ENCODE measurements at regions not wholly inside any gene's neighbourhood (a gene's known extent, or its start where the extent isn't known, plus 50 kb on each side); places are given as distances from the start of the nearest gene placed in this dataset.
A peak's percentile ranks its signal among the peaks of the same experiment; 100 is the strongest.

DNA sequence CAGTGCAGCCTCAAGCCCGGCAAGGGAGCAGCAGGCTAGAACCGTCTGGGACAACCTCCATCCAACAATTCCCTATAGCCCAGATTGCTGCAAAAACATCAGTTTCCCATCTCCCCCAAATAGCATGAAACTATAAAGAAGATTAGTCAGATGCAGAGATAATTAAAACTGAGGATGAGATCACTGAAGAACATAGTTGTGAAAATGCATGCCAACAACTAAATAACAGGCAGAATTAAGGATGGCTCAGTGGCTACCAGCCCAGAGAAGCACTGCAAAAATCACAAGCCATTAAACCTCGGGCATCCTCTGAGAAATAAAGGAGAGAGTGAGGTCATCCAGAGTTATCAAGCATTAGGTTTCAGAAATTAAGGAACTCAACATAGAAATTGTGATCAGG lies 427.1 kb downstream of the TNS3 start:
- Histone ChIP-seq H3K4me2 (ENCODE audit: low read length) (no peak overlapping the region), H3K27me3 (ENCODE audit: insufficient read depth, low read length) (no peaks in the 10 kb centered on the region), H3K36me3 (ENCODE audit: insufficient read depth, low read length) (no peaks in the 10 kb centered on the region), H3K4me1 (ENCODE audit: insufficient read depth, low read length) (no peaks in the 10 kb centered on the region), H3K9ac (ENCODE audit: low read length) (no peak overlapping the region), H3K4me3 (ENCODE audit: insufficient read depth, low read depth, low read length) (no peak overlapping the region), H3K79me2 (ENCODE audit: insufficient read depth, low read length) (no peaks in the 10 kb centered on the region), H2AFZ (ENCODE audit: low read depth, low read length) (no peak overlapping the region), H3K27ac (ENCODE audit: low read depth, low read length) (no peak overlapping the region), H3K9me3 (ENCODE audit: insufficient read depth, low read depth, low read length) (no peaks in the 10 kb centered on the region), H4K20me1 (ENCODE audit: insufficient read depth, low read length) (no peaks in the 10 kb centered on the region)
- Mint-ChIP-seq H3K9me3 (ENCODE audit: unreplicated experiment) (peaks cover 6% of the 10 kb centered on the region), H3K27me3 (ENCODE audit: low read depth, unreplicated experiment) (no peaks in the 10 kb centered on the region), H3K4me1 (ENCODE audit: low read depth, unreplicated experiment) (peaks cover 9% of the 10 kb centered on the region), H3K27ac (ENCODE audit: unreplicated experiment) (no peak overlapping the region), H3K4me3 (ENCODE audit: unreplicated experiment) (no peak overlapping the region), H3K36me3 (ENCODE audit: low read depth, unreplicated experiment) (no peaks in the 10 kb centered on the region)
- DNase-seq (ENCODE audit: low read depth), result no peak
- no peak for FAIRE-seq
- TF ChIP-seq EZH2 (IDR thresholded peaks at IDR 0.05; ENCODE audit: insufficient read depth, low read length), result no peak
- TF ChIP-seq, protein P1, sequence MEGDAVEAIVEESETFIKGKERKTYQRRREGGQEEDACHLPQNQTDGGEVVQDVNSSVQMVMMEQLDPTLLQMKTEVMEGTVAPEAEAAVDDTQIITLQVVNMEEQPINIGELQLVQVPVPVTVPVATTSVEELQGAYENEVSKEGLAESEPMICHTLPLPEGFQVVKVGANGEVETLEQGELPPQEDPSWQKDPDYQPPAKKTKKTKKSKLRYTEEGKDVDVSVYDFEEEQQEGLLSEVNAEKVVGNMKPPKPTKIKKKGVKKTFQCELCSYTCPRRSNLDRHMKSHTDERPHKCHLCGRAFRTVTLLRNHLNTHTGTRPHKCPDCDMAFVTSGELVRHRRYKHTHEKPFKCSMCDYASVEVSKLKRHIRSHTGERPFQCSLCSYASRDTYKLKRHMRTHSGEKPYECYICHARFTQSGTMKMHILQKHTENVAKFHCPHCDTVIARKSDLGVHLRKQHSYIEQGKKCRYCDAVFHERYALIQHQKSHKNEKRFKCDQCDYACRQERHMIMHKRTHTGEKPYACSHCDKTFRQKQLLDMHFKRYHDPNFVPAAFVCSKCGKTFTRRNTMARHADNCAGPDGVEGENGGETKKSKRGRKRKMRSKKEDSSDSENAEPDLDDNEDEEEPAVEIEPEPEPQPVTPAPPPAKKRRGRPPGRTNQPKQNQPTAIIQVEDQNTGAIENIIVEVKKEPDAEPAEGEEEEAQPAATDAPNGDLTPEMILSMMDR (IDR thresholded peaks at IDR 0.05; ENCODE audit: insufficient read depth, low read depth, low read length), result no peak

DNA sequence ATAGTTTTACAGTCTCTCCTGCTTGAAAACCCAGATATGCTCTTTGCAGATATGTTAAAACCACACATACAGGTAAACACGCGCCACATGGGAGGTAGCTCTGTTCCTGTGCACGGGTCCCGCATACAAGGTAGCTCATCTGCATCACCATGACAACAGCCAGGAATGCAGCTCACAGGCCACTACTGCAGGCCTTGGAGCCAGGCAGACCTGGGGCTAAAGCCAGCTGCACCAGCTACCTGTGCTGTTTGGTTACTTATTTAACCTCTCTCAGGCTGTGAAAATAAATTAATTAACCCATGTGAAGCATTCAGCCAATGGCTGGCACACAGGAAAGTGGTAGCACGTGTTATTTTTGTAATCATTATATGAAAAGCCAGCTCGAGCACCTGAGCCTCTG lies 428.3 kb downstream of the TNS3 start:
- Histone ChIP-seq H3K9me3 (ENCODE audit: insufficient read depth, low read depth, low read length) (no peaks in the 10 kb centered on the region), H3K4me1 (ENCODE audit: insufficient read depth, low read length) (no peaks in the 10 kb centered on the region), H3K36me3 (ENCODE audit: insufficient read depth, low read length) (no peaks in the 10 kb centered on the region), H3K4me3 (ENCODE audit: insufficient read depth, low read depth, low read length) (no peak overlapping the region), H3K4me2 (ENCODE audit: low read length) (no peak overlapping the region), H3K79me2 (ENCODE audit: insufficient read depth, low read length) (no peaks in the 10 kb centered on the region), H2AFZ (ENCODE audit: low read depth, low read length) (no peak overlapping the region), H3K9ac (ENCODE audit: low read length) (no peak overlapping the region), H3K27me3 (ENCODE audit: insufficient read depth, low read length) (no peaks in the 10 kb centered on the region), H4K20me1 (ENCODE audit: insufficient read depth, low read length) (no peaks in the 10 kb centered on the region), H3K27ac (ENCODE audit: low read depth, low read length) (no peak overlapping the region)
- TF ChIP-seq EZH2 (IDR thresholded peaks at IDR 0.05; ENCODE audit: insufficient read depth, low read length), result no peak
- TF ChIP-seq, protein P1 (IDR thresholded peaks at IDR 0.05; ENCODE audit: insufficient read depth, low read depth, low read length), result no peak
- DNase-seq (ENCODE audit: low read depth), result peak; percentile 13
- Mint-ChIP-seq H3K4me3 (ENCODE audit: unreplicated experiment) (no peak overlapping the region), H3K36me3 (ENCODE audit: low read depth, unreplicated experiment) (no peaks in the 10 kb centered on the region), H3K9me3 (ENCODE audit: unreplicated experiment) (no peaks in the 10 kb centered on the region), H3K27ac (ENCODE audit: unreplicated experiment) (peak overlapping the region; percentile 44), H3K27me3 (ENCODE audit: low read depth, unreplicated experiment) (no peaks in the 10 kb centered on the region), H3K4me1 (ENCODE audit: low read depth, unreplicated experiment) (peaks cover 12% of the 10 kb centered on the region)
- FAIRE-seq, result peak; percentile 37

DNA sequence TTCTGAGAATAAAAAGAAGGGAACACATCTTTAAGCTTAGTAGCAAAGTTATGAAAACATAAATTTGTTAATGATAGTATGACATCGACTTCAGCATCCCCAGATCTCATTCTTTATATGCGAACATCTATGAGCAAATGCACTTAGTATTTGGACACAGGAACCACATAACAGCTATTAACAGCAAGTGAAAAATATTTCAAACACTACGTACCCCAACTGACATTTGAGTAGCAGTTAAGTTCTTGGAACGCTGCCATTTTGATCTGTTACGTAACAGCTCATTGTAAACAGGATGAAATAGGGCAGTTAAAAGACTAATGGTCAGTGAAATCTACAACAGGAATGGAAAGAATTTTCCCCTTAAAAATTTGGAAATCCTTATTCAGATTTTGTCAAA lies 428.9 kb downstream of the TNS3 start:
- Histone ChIP-seq H3K9me3 (ENCODE audit: insufficient read depth, low read depth, low read length) (no peaks in the 10 kb centered on the region), H4K20me1 (ENCODE audit: insufficient read depth, low read length) (no peaks in the 10 kb centered on the region), H3K27me3 (ENCODE audit: insufficient read depth, low read length) (no peaks in the 10 kb centered on the region), H3K27ac (ENCODE audit: low read depth, low read length) (no peak overlapping the region), H3K4me3 (ENCODE audit: insufficient read depth, low read depth, low read length) (no peak overlapping the region), H3K36me3 (ENCODE audit: insufficient read depth, low read length) (no peaks in the 10 kb centered on the region), H3K9ac (ENCODE audit: low read length) (no peak overlapping the region), H3K4me1 (ENCODE audit: insufficient read depth, low read length) (no peaks in the 10 kb centered on the region), H2AFZ (ENCODE audit: low read depth, low read length) (no peak overlapping the region), H3K79me2 (ENCODE audit: insufficient read depth, low read length) (no peaks in the 10 kb centered on the region), H3K4me2 (ENCODE audit: low read length) (no peak overlapping the region)
- Mint-ChIP-seq H3K36me3 (ENCODE audit: low read depth, unreplicated experiment) (no peaks in the 10 kb centered on the region), H3K27me3 (ENCODE audit: low read depth, unreplicated experiment) (no peaks in the 10 kb centered on the region), H3K9me3 (ENCODE audit: unreplicated experiment) (no peaks in the 10 kb centered on the region), H3K4me3 (ENCODE audit: unreplicated experiment) (no peak overlapping the region), H3K4me1 (ENCODE audit: low read depth, unreplicated experiment) (peaks cover 13% of the 10 kb centered on the region), H3K27ac (ENCODE audit: unreplicated experiment) (no peak overlapping the region)
- DNase-seq (ENCODE audit: low read depth) (peak; percentile 92), FAIRE-seq (peak; percentile 82)
- TF ChIP-seq, protein P1 (IDR thresholded peaks at IDR 0.05; ENCODE audit: insufficient read depth, low read depth, low read length), result no peak
